ENCODE measurements at regions not wholly inside any gene's neighbourhood (a gene's known extent, or its start where the extent isn't known, plus 50 kb on each side); places are given as distances from the start of the nearest gene placed in this dataset.
"Not testable (repeated sequence)": the region's sequence is repeated elsewhere in the genome, so short reads cannot be mapped to it uniquely, and the experiment has no call there.

- DNase-seq: no peak
These were observed 116.8 kb downstream of the OR13A1 start for GRCh38 chr10:45198486-45199204.

- DNase-seq: no peak
These were observed 116.1 kb downstream of the OR13A1 start for GRCh38 chr10:45199205-45199740.

- DNase-seq: no peak
These were observed 114.1 kb downstream of the OR13A1 start for GRCh38 chr10:45201271-45201670.

GRCh38 chr10:45202242-45202641 lies 113.2 kb downstream of the OR13A1 start:
- DNase-seq: no peak

GRCh38 chr10:45204954-45205775 lies 110.2 kb downstream of the OR13A1 start:
- DNase-seq: no peak

GRCh38 chr10:45209888-45210287 lies 105.5 kb downstream of the OR13A1 start:
- DNase-seq: no peak

- no peak for DNase-seq
These were observed 103.8 kb downstream of the OR13A1 start for GRCh38 chr10:45211576-45211975.

- no peak for DNase-seq
These were observed 96.0 kb downstream of the OR13A1 start for GRCh38 chr10:45219416-45219815.

GRCh38 chr10:45220931-45221330 lies 94.5 kb downstream of the OR13A1 start:
- DNase-seq: no peak

- no peak for DNase-seq
These were observed 91.1 kb downstream of the OR13A1 start for GRCh38 chr10:45224219-45224841.

GRCh38 chr10:45227042-45227441 lies 88.4 kb downstream of the OR13A1 start:
- no peak for DNase-seq

- no peak for DNase-seq
These were observed 88.0 kb downstream of the OR13A1 start for GRCh38 chr10:45227456-45227855.

GRCh38 chr10:45229823-45230222 lies 85.6 kb downstream of the OR13A1 start:
- DNase-seq: no peak

- peak; percentile 76 for DNase-seq
These were observed 80.1 kb downstream of the OR13A1 start for GRCh38 chr10:45235260-45235769.

- DNase-seq: no peak
These were observed 79.6 kb downstream of the OR13A1 start for GRCh38 chr10:45235798-45236220.

- DNase-seq: no peak
These were observed 76.5 kb downstream of the OR13A1 start for GRCh38 chr10:45238896-45239295.

GRCh38 chr10:45239642-45240041 lies 75.8 kb downstream of the OR13A1 start:
- DNase-seq: no peak

- no peak for DNase-seq
These were observed 73.4 kb downstream of the OR13A1 start for GRCh38 chr10:45241865-45242520.

GRCh38 chr10:45243261-45243660 lies 72.1 kb downstream of the OR13A1 start:
- DNase-seq: no peak

GRCh38 chr10:45246522-45246921 lies 68.9 kb downstream of the OR13A1 start:
- no peak for DNase-seq

GRCh38 chr10:45249978-45250693 lies 65.3 kb downstream of the OR13A1 start:
- DNase-seq: no peak

- DNase-seq: not testable (repeated sequence)
These were observed 64.7 kb downstream of the OR13A1 start for GRCh38 chr10:45250694-45251075.
